ENCODE measurements at regions not wholly inside any gene's neighbourhood (a gene's known extent, or its start where the extent isn't known, plus 50 kb on each side); places are given as distances from the start of the nearest gene placed in this dataset.

GRCh38 chr6:140847262-140847645 lies 1285.5 kb upstream of the GJE1 start:
- H3K27me3 ChIP-seq (ENCODE audit: control insufficient read depth in 1 of 2, insufficient read depth in 2 of 2, low read length in 1 of 2), result no peaks in the 10 kb centered on the region
- H3K9me3 ChIP-seq (ENCODE audit: control insufficient read depth, low read length), result no peaks in the 10 kb centered on the region
- no peak overlapping the region for H3K27ac ChIP-seq (ENCODE audit: low read depth in 1 of 2, low read length in 2 of 2)
- H3K4me3 ChIP-seq (ENCODE audit: low read length in 2 of 2), result no peak overlapping the region
- ATAC-seq (ENCODE audit: low FRiP score) (no peak), DNase-seq (no peak)
- intact Hi-C loops (cut with DNase I), result no loop called here
- H3K4me1 ChIP-seq (ENCODE audit: control insufficient read depth in 1 of 2, insufficient read depth in 2 of 2, low read length in 2 of 2), result peaks cover 2% of the 10 kb centered on the region in 2 donors
- no peaks in the 10 kb centered on the region for H3K36me3 ChIP-seq (ENCODE audit: control insufficient read depth in 1 of 2, insufficient read depth in 2 of 2, low read length in 1 of 2)
- 44 to 55% methylated on average over 2 of the region's 2 CpGs for WGBS, 2 donors

- intact Hi-C loops (cut with DNase I), result no loop called here
- whole genome bisulfite sequencing, 2 donors, result 55 to 56% methylated on average over 3 of the region's 3 CpGs
Measured at GRCh38 chr6:140846503-140847261, 1286.0 kb upstream of the GJE1 start.

GRCh38 chr6:140845701-140846100 lies 1287.0 kb upstream of the GJE1 start:
- no peaks in the 10 kb centered on the region for H3K27me3 ChIP-seq (ENCODE audit: control insufficient read depth in 1 of 2, insufficient read depth in 2 of 2, low read length in 1 of 2)
- WGBS, 2 donors, result 71 to 76% methylated on average over 1 of the region's 1 CpG

More at GRCh38 chr6:140846503-140847261, 1286.0 kb upstream of the GJE1 start:
- no peak for ATAC-seq (ENCODE audit: low FRiP score)
- Histone ChIP-seq H3K36me3 (ENCODE audit: control insufficient read depth in 1 of 2, insufficient read depth in 2 of 2, low read length in 1 of 2) (no peaks in the 10 kb centered on the region), H3K27ac (ENCODE audit: low read depth in 1 of 2, low read length in 2 of 2) (no peak overlapping the region), H3K27me3 (ENCODE audit: control insufficient read depth in 1 of 2, insufficient read depth in 2 of 2, low read length in 1 of 2) (no peaks in the 10 kb centered on the region), H3K4me3 (ENCODE audit: low read length in 2 of 2) (no peak overlapping the region), H3K4me1 (ENCODE audit: control insufficient read depth in 1 of 2, insufficient read depth in 2 of 2, low read length in 2 of 2) (peaks cover 2% of the 10 kb centered on the region in 2 donors), H3K9me3 (ENCODE audit: control insufficient read depth, low read length) (no peaks in the 10 kb centered on the region)
- no peak for DNase-seq

GRCh38 chr6:140844167-140844566 lies 1288.6 kb upstream of the GJE1 start:
- whole genome bisulfite sequencing, 2 donors, result 92% methylated on average over 3 of the region's 3 CpGs
- Histone ChIP-seq H3K36me3 (ENCODE audit: control insufficient read depth in 1 of 2, insufficient read depth in 2 of 2, low read length in 1 of 2) (no peaks in the 10 kb centered on the region), H3K9me3 (ENCODE audit: control insufficient read depth, low read length) (no peaks in the 10 kb centered on the region), H3K4me3 (ENCODE audit: low read length in 2 of 2) (no peak overlapping the region), H3K27me3 (ENCODE audit: control insufficient read depth in 1 of 2, insufficient read depth in 2 of 2, low read length in 1 of 2) (no peaks in the 10 kb centered on the region), H3K27ac (ENCODE audit: low read depth in 1 of 2, low read length in 2 of 2) (no peak overlapping the region), H3K4me1 (ENCODE audit: control insufficient read depth in 1 of 2, insufficient read depth in 2 of 2, low read length in 2 of 2) (peaks cover under 1 to 2% of the 10 kb centered on the region in 2 donors)
- no peak for ATAC-seq (ENCODE audit: low FRiP score)
- intact Hi-C loops (cut with DNase I), result no loop called here
- no peak for DNase-seq

More at GRCh38 chr6:140845701-140846100, 1287.0 kb upstream of the GJE1 start:
- H3K4me1 ChIP-seq (ENCODE audit: control insufficient read depth in 1 of 2, insufficient read depth in 2 of 2, low read length in 2 of 2), result peaks cover 2% of the 10 kb centered on the region in 2 donors
- no peak overlapping the region for H3K27ac ChIP-seq (ENCODE audit: low read depth in 1 of 2, low read length in 2 of 2)
- DNase-seq (no peak), ATAC-seq (ENCODE audit: low FRiP score) (no peak)
- no peaks in the 10 kb centered on the region for H3K9me3 ChIP-seq (ENCODE audit: control insufficient read depth, low read length)
- H3K4me3 ChIP-seq (ENCODE audit: low read length in 2 of 2), result no peak overlapping the region
- intact Hi-C loops (cut with DNase I), result no loop called here
- no peaks in the 10 kb centered on the region for H3K36me3 ChIP-seq (ENCODE audit: control insufficient read depth in 1 of 2, insufficient read depth in 2 of 2, low read length in 1 of 2)

GRCh38 chr6:140833408-140833807 lies 1299.3 kb upstream of the GJE1 start:
- Histone ChIP-seq H3K36me3 (ENCODE audit: control insufficient read depth in 1 of 2, insufficient read depth in 2 of 2, low read length in 1 of 2) (no peaks in the 10 kb centered on the region), H3K4me1 (ENCODE audit: control insufficient read depth in 1 of 2, insufficient read depth in 2 of 2, low read length in 2 of 2) (peaks cover 3 to 4% of the 10 kb centered on the region in 2 donors), H3K9me3 (ENCODE audit: control insufficient read depth, low read length) (no peaks in the 10 kb centered on the region), H3K27ac (ENCODE audit: low read depth in 1 of 2, low read length in 2 of 2) (peak overlapping the region in 1 of 2 donors; percentile 49), H3K27me3 (ENCODE audit: control insufficient read depth in 1 of 2, insufficient read depth in 2 of 2, low read length in 1 of 2) (no peaks in the 10 kb centered on the region), H3K4me3 (ENCODE audit: low read length in 2 of 2) (no peak overlapping the region)
- DNase-seq (no peak), ATAC-seq (ENCODE audit: low FRiP score) (peak; percentile 77)
- intact Hi-C loops (cut with DNase I), result no loop called here
- WGBS, 2 donors, result 0 to 7% methylated on average over 1 of the region's 1 CpG

GRCh38 chr6:140830666-140831065 lies 1302.1 kb upstream of the GJE1 start:
- no peaks in the 10 kb centered on the region for H3K27me3 ChIP-seq (ENCODE audit: control insufficient read depth in 1 of 2, insufficient read depth in 2 of 2, low read length in 1 of 2)
- ATAC-seq (ENCODE audit: low FRiP score) (no peak), DNase-seq (no peak)
- H3K27ac ChIP-seq (ENCODE audit: low read depth in 1 of 2, low read length in 2 of 2), result no peak overlapping the region
- WGBS, 2 donors, result 25 to 44% methylated on average over 1 of the region's 1 CpG
- no peaks in the 10 kb centered on the region for H3K9me3 ChIP-seq (ENCODE audit: control insufficient read depth, low read length)
- no peaks in the 10 kb centered on the region for H3K36me3 ChIP-seq (ENCODE audit: control insufficient read depth in 1 of 2, insufficient read depth in 2 of 2, low read length in 1 of 2)
- peaks cover 3 to 4% of the 10 kb centered on the region in 2 donors for H3K4me1 ChIP-seq (ENCODE audit: control insufficient read depth in 1 of 2, insufficient read depth in 2 of 2, low read length in 2 of 2)
- H3K4me3 ChIP-seq (ENCODE audit: low read length in 2 of 2), result no peak overlapping the region
- intact Hi-C loops (cut with DNase I), result no loop called here

GRCh38 chr6:140828856-140829255 lies 1303.9 kb upstream of the GJE1 start:
- intact Hi-C loops (cut with DNase I), result no loop called here
- Histone ChIP-seq H3K4me1 (ENCODE audit: control insufficient read depth in 1 of 2, insufficient read depth in 2 of 2, low read length in 2 of 2) (peaks cover 3 to 4% of the 10 kb centered on the region in 2 donors), H3K36me3 (ENCODE audit: control insufficient read depth in 1 of 2, insufficient read depth in 2 of 2, low read length in 1 of 2) (no peaks in the 10 kb centered on the region), H3K4me3 (ENCODE audit: low read length in 2 of 2) (peak overlapping the region; percentile 35 to 93), H3K27ac (ENCODE audit: low read depth in 1 of 2, low read length in 2 of 2) (no peak overlapping the region), H3K27me3 (ENCODE audit: control insufficient read depth in 1 of 2, insufficient read depth in 2 of 2, low read length in 1 of 2) (no peaks in the 10 kb centered on the region), H3K9me3 (ENCODE audit: control insufficient read depth, low read length) (no peaks in the 10 kb centered on the region)
- 4 to 20% methylated on average over 7 of the region's 7 CpGs for WGBS, 2 donors
- DNase-seq, result no peak
- no peak for ATAC-seq (ENCODE audit: low FRiP score)

- DNase-seq, result no peak
- no peak for ATAC-seq (ENCODE audit: low FRiP score)
- no peak overlapping the region for H3K4me3 ChIP-seq (ENCODE audit: low read length in 2 of 2)
- 66 to 89% methylated on average over 2 of the region's 2 CpGs for WGBS, 2 donors
- no peaks in the 10 kb centered on the region for H3K9me3 ChIP-seq (ENCODE audit: control insufficient read depth, low read length)
- no peak overlapping the region for H3K27ac ChIP-seq (ENCODE audit: low read depth in 1 of 2, low read length in 2 of 2)
- intact Hi-C loops (cut with DNase I), result no loop called here
- peaks cover 0 to 3% of the 10 kb centered on the region in 2 donors for H3K4me1 ChIP-seq (ENCODE audit: control insufficient read depth in 1 of 2, insufficient read depth in 2 of 2, low read length in 2 of 2)
- H3K36me3 ChIP-seq (ENCODE audit: control insufficient read depth in 1 of 2, insufficient read depth in 2 of 2, low read length in 1 of 2), result no peaks in the 10 kb centered on the region
- no peaks in the 10 kb centered on the region for H3K27me3 ChIP-seq (ENCODE audit: control insufficient read depth in 1 of 2, insufficient read depth in 2 of 2, low read length in 1 of 2)
Measured at GRCh38 chr6:140827593-140827992, 1305.1 kb upstream of the GJE1 start.

- intact Hi-C loops (cut with DNase I), result no loop called here
- no peaks in the 10 kb centered on the region for H3K36me3 ChIP-seq (ENCODE audit: control insufficient read depth in 1 of 2, insufficient read depth in 2 of 2, low read length in 1 of 2)
- no peaks in the 10 kb centered on the region for H3K9me3 ChIP-seq (ENCODE audit: control insufficient read depth, low read length)
- H3K4me1 ChIP-seq (ENCODE audit: control insufficient read depth in 1 of 2, insufficient read depth in 2 of 2, low read length in 2 of 2), result no peaks in the 10 kb centered on the region
- no peak overlapping the region for H3K4me3 ChIP-seq (ENCODE audit: low read length in 2 of 2)
- 94 to 98% methylated on average over 2 of the region's 2 CpGs for WGBS, 2 donors
- ATAC-seq (ENCODE audit: low FRiP score) (no peak), DNase-seq (no peak)
- H3K27ac ChIP-seq (ENCODE audit: low read depth in 1 of 2, low read length in 2 of 2), result no peak overlapping the region
- H3K27me3 ChIP-seq (ENCODE audit: control insufficient read depth in 1 of 2, insufficient read depth in 2 of 2, low read length in 1 of 2), result no peaks in the 10 kb centered on the region
Measured at GRCh38 chr6:140825731-140826130, 1307.0 kb upstream of the GJE1 start.
